Endothelial cell of umbilical vein (primary cell): ENCODE measurements at regions not wholly inside any gene's neighbourhood (a gene's known extent, or its start where the extent isn't known, plus 50 kb on each side); places are given as distances from the start of the nearest gene placed in this dataset.

ENCODE experiments used
- BruUV-seq: library from RNA; stranded (reverse); fragments of 400-500 nt; replicated peaks from 2 replicates; lab custom pipeline; 2021; lab: Mats Ljungman, UMichigan
- CTCF ChIA-PET: fragments of 300-600, 350-600 bp; sonication (Branson Sonifier 250); formaldehyde crosslinking; loops from one replicate; lab custom pipeline; 2021; ENCODE audit warnings: antibody characterized with exemption, inconsistent platforms; lab: Charles Lee
- POLR2A ChIA-PET: fragments of 300-600, 350-600 bp; sonication (Branson Sonifier 250); formaldehyde crosslinking; loops from one replicate; lab custom pipeline; 2021; ENCODE audit warnings: antibody characterized with exemption, inconsistent platforms; lab: Charles Lee
- DNase-seq: peaks from one replicate; pipeline ENCODE4 v3.0.0-alpha.2; 2011; ENCODE audit warnings: low read depth, low spot score
- FAIRE-seq: peaks from 2 replicates; lab custom pipeline; 2011; peaks lifted over from hg19 to GRCh38; lab: Jason Lieb, UNC
- H2AFZ ChIP-seq: 2 replicates; pipeline ENCODE4 v1.6.0; 2012; ENCODE audit warnings: low read depth, low read length, control low read depth, inconsistent platforms
- H3K27ac ChIP-seq: 2 replicates; pipeline ENCODE4 v1.5.1; 2011; ENCODE audit warnings: low read depth, mild to moderate bottlenecking, control low read depth, low read length, moderate library complexity; ENCODE audit not compliant: insufficient read depth
- H3K27me3 ChIP-seq, 2 experiments: 2 replicates each; pipeline versions ENCODE4 v1.6.0 to v1.6.1; 2011; ENCODE audit warnings: low read length in 2 of 2, mixed read lengths in 1 of 2; ENCODE audit not compliant: control insufficient read depth in 2 of 2, insufficient read depth in 2 of 2
- H3K36me3 ChIP-seq, 2 experiments: 2 replicates in 1 of 2; 3 replicates in 1 of 2; pipeline ENCODE4 v1.5.1; 2011; ENCODE audit warnings: low read length in 2 of 2, mild to moderate bottlenecking in 1 of 2, moderate library complexity in 1 of 2; ENCODE audit not compliant: control insufficient read depth in 2 of 2, insufficient read depth in 2 of 2; ENCODE audit errors: extremely low read depth in 1 of 2
- H3K4me1 ChIP-seq: 3 replicates; pipeline ENCODE4 v1.5.1; 2011; ENCODE audit warnings: mild to moderate bottlenecking, low read length; ENCODE audit not compliant: control insufficient read depth, insufficient read depth; ENCODE audit errors: extremely low read depth
- H3K4me2 ChIP-seq: 2 replicates; pipeline ENCODE4 v1.6.1; 2011; ENCODE audit warnings: low read length, control low read depth, mixed read lengths; ENCODE audit not compliant: insufficient read depth
- H3K4me3 ChIP-seq, 3 experiments: fragments of 200-600 bp in 1 of 3; sonication (generic), shearing (Covaris generic) in 1 of 3; replicated peaks in 1 of 3; 2 replicates each; pipeline ENCODE4 v1.5.1; 2011 to 2016; ENCODE audit warnings: control low read depth in 3 of 3, low read length in 3 of 3, mild to moderate bottlenecking in 2 of 3, inconsistent platforms in 1 of 3, low read depth in 1 of 3, moderate library complexity in 1 of 3; ENCODE audit not compliant: insufficient read depth in 1 of 3
- H3K79me2 ChIP-seq: 2 replicates; pipeline ENCODE4 v1.6.0; 2012; ENCODE audit warnings: low read length, inconsistent platforms; ENCODE audit not compliant: control insufficient read depth, insufficient read depth
- H3K9ac ChIP-seq: replicated peaks from 2 replicates; pipeline ENCODE3; 2011; ENCODE audit warnings: low read length, control low read depth; ENCODE audit not compliant: insufficient read depth; ENCODE audit errors: extremely low read depth
- H3K9me1 ChIP-seq: replicated peaks from 3 replicates; pipeline ENCODE4 v1.6.0; 2011; ENCODE audit warnings: mild to moderate bottlenecking, low read length; ENCODE audit not compliant: control insufficient read depth, insufficient read depth; ENCODE audit errors: extremely low read depth
- H3K9me3 ChIP-seq: replicated peaks from 2 replicates; pipeline ENCODE4 v1.5.1; 2012; ENCODE audit warnings: low read length, inconsistent platforms; ENCODE audit not compliant: control insufficient read depth, insufficient read depth
- H4K20me1 ChIP-seq: replicated peaks from 2 replicates; pipeline ENCODE3; 2011; ENCODE audit warnings: mild to moderate bottlenecking, low read length; ENCODE audit not compliant: control insufficient read depth, insufficient read depth; ENCODE audit errors: extremely low read depth
- EZH2 ChIP-seq: IDR thresholded peaks from 2 replicates; pipeline ENCODE4 v1.6.1; 2012; ENCODE audit warnings: borderline replicate concordance, low read depth, mild to moderate bottlenecking, moderate library complexity, low read length, inconsistent platforms; ENCODE audit not compliant: severe bottlenecking
- FOS ChIP-seq: IDR thresholded peaks from 2 replicates; pipeline ENCODE4 v1.6.1; 2011; ENCODE audit warnings: mild to moderate bottlenecking, low read length, moderate library complexity, borderline replicate concordance; ENCODE audit not compliant: insufficient read depth
- GATA2 ChIP-seq: IDR thresholded peaks from 2 replicates; pipeline ENCODE4 v1.7.0; 2011; ENCODE audit warnings: low read depth, mild to moderate bottlenecking, moderate library complexity, mixed read lengths, low read length; ENCODE audit not compliant: insufficient read length, insufficient read depth
- JUN ChIP-seq: IDR thresholded peaks from 2 replicates; pipeline ENCODE4 v1.6.1; 2011; ENCODE audit warnings: borderline replicate concordance, low read depth; ENCODE audit not compliant: insufficient read length, insufficient read depth
- MYC ChIP-seq: IDR thresholded peaks from one replicate; pipeline ENCODE4 v1.6.1; 2011; ENCODE audit warnings: mild to moderate bottlenecking, low read depth, low read length
- POLR2A ChIP-seq: IDR thresholded peaks from 2 replicates; pipeline ENCODE4 v1.6.1; 2012; ENCODE audit warnings: low read depth, mild to moderate bottlenecking, control low read depth, low read length
- POLR2AphosphoS5 ChIP-seq: IDR thresholded peaks from 2 replicates; pipeline ENCODE4 v1.6.1; 2012; ENCODE audit warnings: low read depth, mild to moderate bottlenecking, control low read depth, low read length, moderate library complexity; ENCODE audit not compliant: insufficient read depth
- dilution Hi-C: fragments of 300-500 bp; cut with MboI; formaldehyde crosslinking; loops from one replicate; pipeline ENCODE4 v1.15.0; 2019; ENCODE audit warnings: low sequenced_read_pairs; ENCODE audit not compliant: extremely low pct_ligation_motif_present
- intact Hi-C: fragments of 100-400 bp; cut with micrococcal nuclease; formaldehyde crosslinking; loops from one replicate; pipeline ENCODE4 v1.10.0; 2022
- TF ChIP-seq, protein P1 (sequence below), 2 donors: IDR thresholded peaks; 1 replicate in 1 of 2; 2 replicates in 1 of 2; pipeline ENCODE4 v1.5.1; 2011; ENCODE audit warnings: low read length in 2 of 2, mild to moderate bottlenecking in 2 of 2, moderate library complexity in 2 of 2, control low read depth in 1 of 2, inconsistent platforms in 1 of 2, low read depth in 1 of 2; ENCODE audit not compliant: insufficient read depth in 1 of 2; ENCODE audit errors: extremely low read depth in 1 of 2
- TF ChIP-seq, protein P2 (sequence below): IDR thresholded peaks from 2 replicates; pipeline ENCODE4 v1.6.1; 2011; ENCODE audit not compliant: insufficient read depth, insufficient read length

DNA sequence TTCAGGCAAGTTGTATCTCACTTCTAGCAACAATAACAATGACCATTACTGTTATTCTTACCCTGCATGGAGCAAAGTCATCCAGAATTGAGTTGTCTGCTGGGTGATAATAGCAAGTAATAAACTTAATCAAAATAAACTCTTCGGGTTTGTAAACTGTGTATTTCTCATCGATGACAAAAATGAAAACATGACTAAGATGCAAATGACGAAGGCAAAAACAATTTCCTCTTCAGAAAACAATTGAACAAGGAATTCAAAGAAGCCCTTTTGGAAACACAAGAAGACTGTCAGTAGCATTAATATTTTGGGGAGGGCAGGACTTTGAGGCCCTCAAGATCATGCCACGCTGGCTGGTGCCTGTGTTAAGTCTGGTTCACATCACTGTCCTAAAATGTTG lies 232.0 kb downstream of the BTG1 start:
- H4K20me1 ChIP-seq: no peaks in the 10 kb centered on the region
- H3K9me1 ChIP-seq: no peaks in the 10 kb centered on the region
- H3K4me2 ChIP-seq: peak overlapping the region; percentile 59
- no peaks in the 10 kb centered on the region for H3K79me2 ChIP-seq
- TF ChIP-seq FOS (peak; percentile 10), EZH2 (no peak), POLR2AphosphoS5 (no peak), JUN (peak; percentile 80), GATA2 (no peak), POLR2A (no peak), MYC (no peak)
- TF ChIP-seq, protein P1, sequence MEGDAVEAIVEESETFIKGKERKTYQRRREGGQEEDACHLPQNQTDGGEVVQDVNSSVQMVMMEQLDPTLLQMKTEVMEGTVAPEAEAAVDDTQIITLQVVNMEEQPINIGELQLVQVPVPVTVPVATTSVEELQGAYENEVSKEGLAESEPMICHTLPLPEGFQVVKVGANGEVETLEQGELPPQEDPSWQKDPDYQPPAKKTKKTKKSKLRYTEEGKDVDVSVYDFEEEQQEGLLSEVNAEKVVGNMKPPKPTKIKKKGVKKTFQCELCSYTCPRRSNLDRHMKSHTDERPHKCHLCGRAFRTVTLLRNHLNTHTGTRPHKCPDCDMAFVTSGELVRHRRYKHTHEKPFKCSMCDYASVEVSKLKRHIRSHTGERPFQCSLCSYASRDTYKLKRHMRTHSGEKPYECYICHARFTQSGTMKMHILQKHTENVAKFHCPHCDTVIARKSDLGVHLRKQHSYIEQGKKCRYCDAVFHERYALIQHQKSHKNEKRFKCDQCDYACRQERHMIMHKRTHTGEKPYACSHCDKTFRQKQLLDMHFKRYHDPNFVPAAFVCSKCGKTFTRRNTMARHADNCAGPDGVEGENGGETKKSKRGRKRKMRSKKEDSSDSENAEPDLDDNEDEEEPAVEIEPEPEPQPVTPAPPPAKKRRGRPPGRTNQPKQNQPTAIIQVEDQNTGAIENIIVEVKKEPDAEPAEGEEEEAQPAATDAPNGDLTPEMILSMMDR (IDR thresholded peaks at IDR 0.05; ENCODE audit: extremely low read depth in 1 of 2, insufficient read depth in 1 of 2, low read depth in 1 of 2, low read length in 2 of 2): no peak
- TF ChIP-seq, protein P2, sequence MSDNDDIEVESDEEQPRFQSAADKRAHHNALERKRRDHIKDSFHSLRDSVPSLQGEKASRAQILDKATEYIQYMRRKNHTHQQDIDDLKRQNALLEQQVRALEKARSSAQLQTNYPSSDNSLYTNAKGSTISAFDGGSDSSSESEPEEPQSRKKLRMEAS: no peak
- ChIA-PET POLR2A (no interaction called here), CTCF (no interaction called here)
- intact Hi-C loops: loop anchor here (1.0 kb wide), 1 partner anchor 75 kb away; no protein-coding TSS in a partner anchor
- no TSS peak for BruUV-seq
- FAIRE-seq (peak; percentile 85), DNase-seq (peak; percentile 29)
- no peak overlapping the region for H3K9ac ChIP-seq
- H3K27ac ChIP-seq: peak overlapping the region; percentile 63
- H3K4me1 ChIP-seq: peaks cover 12% of the 10 kb centered on the region
- no peaks in the 10 kb centered on the region for H3K27me3 ChIP-seq
- dilution Hi-C loops: no loop called here
- no peaks in the 10 kb centered on the region for H3K36me3 ChIP-seq
- no peak overlapping the region for H3K4me3 ChIP-seq
- H2AFZ ChIP-seq: peak overlapping the region; percentile 77
- H3K9me3 ChIP-seq: no peaks in the 10 kb centered on the region
